Jurkat, Clone E6-1 (cell line): ENCODE measurements at regions not wholly inside any gene's neighbourhood (a gene's known extent, or its start where the extent isn't known, plus 50 kb on each side); places are given as distances from the start of the nearest gene placed in this dataset.
"Not testable (repeated sequence)": the region's sequence is repeated elsewhere in the genome, so short reads cannot be mapped to it uniquely, and the experiment has no call there.

ENCODE experiments used
- DNase-seq: peaks from one replicate; pipeline ENCODE4 v3.0.0-alpha.2; 2011; ENCODE audit warnings: low read depth, low spot score
- H3K4me3 ChIP-seq: 2 replicates; pipeline ENCODE4 v1.5.1; 2011; ENCODE audit warnings: mild to moderate bottlenecking, low read length, control low read depth, moderate library complexity

- H3K4me3 ChIP-seq: no peak overlapping the region
- no peak for DNase-seq
Observed at GRCh38 chr9:73059247-73059646, 92.4 kb upstream of the ANXA1 start.

- DNase-seq: no peak
- H3K4me3 ChIP-seq: no peak overlapping the region
Observed at GRCh38 chr9:73056245-73056644, 95.4 kb upstream of the ANXA1 start.

GRCh38 chr9:73054091-73054490, 97.6 kb upstream of the ANXA1 start:
- no peak for DNase-seq
- H3K4me3 ChIP-seq: no peak overlapping the region

GRCh38 chr9:73053543-73053942, 98.1 kb upstream of the ANXA1 start:
- no peak for DNase-seq
- H3K4me3 ChIP-seq: no peak overlapping the region

GRCh38 chr9:73050887-73051550, 98.2 kb upstream of the ALDH1A1 start:
- H3K4me3 ChIP-seq: no peak overlapping the region
- DNase-seq: no peak

- no peak for DNase-seq
- H3K4me3 ChIP-seq: no peak overlapping the region
Observed at GRCh38 chr9:73050065-73050816, 97.4 kb upstream of the ALDH1A1 start.

GRCh38 chr9:73049280-73049679, 96.4 kb upstream of the ALDH1A1 start:
- no peak for DNase-seq
- H3K4me3 ChIP-seq: no peak overlapping the region

- no peak for DNase-seq
- no peak overlapping the region for H3K4me3 ChIP-seq
Observed at GRCh38 chr9:73046769-73047168, 93.9 kb upstream of the ALDH1A1 start.

- H3K4me3 ChIP-seq, DNase-seq: not testable (repeated sequence)
Observed at GRCh38 chr9:73044776-73045175, 91.9 kb upstream of the ALDH1A1 start.

- H3K4me3 ChIP-seq: no peak overlapping the region
- DNase-seq: no peak
Observed at GRCh38 chr9:73042155-73042554, 89.3 kb upstream of the ALDH1A1 start.

- no peak overlapping the region for H3K4me3 ChIP-seq
- no peak for DNase-seq
Observed at GRCh38 chr9:73039271-73040263, 86.7 kb upstream of the ALDH1A1 start.

GRCh38 chr9:73038613-73039012, 85.8 kb upstream of the ALDH1A1 start:
- H3K4me3 ChIP-seq: no peak overlapping the region
- DNase-seq: no peak

GRCh38 chr9:73038089-73038509, 85.2 kb upstream of the ALDH1A1 start:
- no peak overlapping the region for H3K4me3 ChIP-seq
- no peak for DNase-seq

GRCh38 chr9:73037613-73038012, 84.8 kb upstream of the ALDH1A1 start:
- no peak overlapping the region for H3K4me3 ChIP-seq
- DNase-seq: peak; percentile 29

- DNase-seq: no peak
- no peak overlapping the region for H3K4me3 ChIP-seq
Observed at GRCh38 chr9:73034962-73035361, 82.1 kb upstream of the ALDH1A1 start.

GRCh38 chr9:73031350-73031749, 78.5 kb upstream of the ALDH1A1 start:
- H3K4me3 ChIP-seq: no peak overlapping the region
- no peak for DNase-seq

GRCh38 chr9:73030370-73031030, 77.6 kb upstream of the ALDH1A1 start:
- no peak for DNase-seq
- H3K4me3 ChIP-seq: no peak overlapping the region

- no peak for DNase-seq
- no peak overlapping the region for H3K4me3 ChIP-seq
Observed at GRCh38 chr9:73029346-73029745, 76.5 kb upstream of the ALDH1A1 start.

GRCh38 chr9:73026375-73026774, 73.5 kb upstream of the ALDH1A1 start:
- H3K4me3 ChIP-seq: no peak overlapping the region
- no peak for DNase-seq
